K562 (cell line): ENCODE measurements at regions not wholly inside any gene's neighbourhood (a gene's known extent, or its start where the extent isn't known, plus 50 kb on each side); places are given as distances from the start of the nearest gene placed in this dataset.

ENCODE experiments used
- ATAC-seq: fragments of 200-7000 bp; cut with Tn5 transposase; 3 replicates; pipeline ENCODE4 v1.9.1; 2020; ENCODE audit warnings: moderate library complexity
- BruUV-seq: library from RNA; stranded (reverse); fragments of 400-500 nt; replicated peaks from 2 replicates; lab custom pipeline; 2021; lab: Mats Ljungman, UMichigan
- CTCF ChIA-PET: fragments of 300-600 bp; formaldehyde crosslinking; extraction: SDS; loops from one replicate; lab custom pipeline; 2021; ENCODE audit warnings: low intra/inter-chr PET ratio; lab: Yijun Ruan, JAX
- POLR2A ChIA-PET: fragments of 300-600, 350-650 bp; sonication (Branson Sonifier 250); formaldehyde crosslinking; extraction: SDS; loops from one replicate; lab custom pipeline; 2021; ENCODE audit warnings: antibody characterized with exemption, inconsistent platforms; lab: Yijun Ruan, JAX
- DNase-seq, 4 experiments: peaks; one replicate each; pipeline versions ENCODE4 v3.0.0 to v3.0.0-alpha.2; 2011 to 2018; ENCODE audit warnings: low spot score in 3 of 4, mixed read lengths in 3 of 4; ENCODE audit errors: extremely low read depth in 1 of 4
- FAIRE-seq: peaks from 2 replicates; lab custom pipeline; 2011; peaks lifted over from hg19 to GRCh38; lab: Jason Lieb, UNC
- H2AFZ ChIP-seq: 2 replicates; pipeline ENCODE4 v1.6.0; 2011; ENCODE audit warnings: low read depth, low read length, control low read depth, inconsistent platforms
- H3K27ac ChIP-seq: fragments of 200-600 bp; 3 replicates; pipeline ENCODE4 v1.8.0; 2011; ENCODE audit warnings: low read depth, mild to moderate bottlenecking, control low read depth, inconsistent platforms, low read length, moderate library complexity, mixed read lengths; ENCODE audit errors: extremely low read depth
- H3K27me3 ChIP-seq, 2 experiments: fragments of 300-600 bp in 1 of 2; 2 replicates in 1 of 2; 3 replicates in 1 of 2; pipeline versions ENCODE4 v1.6.0 to v1.8.0; 2011; ENCODE audit warnings: inconsistent platforms in 2 of 2, low read length in 2 of 2, mild to moderate bottlenecking in 1 of 2, mixed read lengths in 1 of 2, moderate library complexity in 1 of 2; ENCODE audit not compliant: control insufficient read depth in 2 of 2, insufficient read depth in 2 of 2
- H3K36me3 ChIP-seq: fragments of 300-600 bp; 3 replicates; pipeline ENCODE4 v1.8.0; 2011; ENCODE audit warnings: mild to moderate bottlenecking, low read length, inconsistent platforms; ENCODE audit not compliant: control insufficient read depth, insufficient read depth
- H3K4me1 ChIP-seq, 2 experiments: fragments of 200-600 bp in 1 of 2; replicated peaks in 1 of 2; 2 replicates in 1 of 2; 3 replicates in 1 of 2; pipeline versions ENCODE4 v1.5.1 to v1.8.0; 2011; ENCODE audit warnings: inconsistent platforms in 2 of 2, low read length in 2 of 2, mild to moderate bottlenecking in 1 of 2, mixed read lengths in 1 of 2, moderate library complexity in 1 of 2; ENCODE audit not compliant: control insufficient read depth in 2 of 2, insufficient read depth in 2 of 2
- H3K4me2 ChIP-seq: 2 replicates; pipeline ENCODE4 v1.6.1; 2011; ENCODE audit warnings: low read length, control low read depth, inconsistent platforms, mixed read lengths; ENCODE audit not compliant: insufficient read depth
- H3K4me3 ChIP-seq: fragments of 200-600 bp; sonication (generic), shearing (Covaris generic); 2 replicates; pipeline ENCODE4 v1.5.1; 2016; ENCODE audit warnings: control low read depth, inconsistent platforms
- H3K79me2 ChIP-seq: fragments of 200-600 bp; 3 replicates; pipeline ENCODE4 v1.8.0; 2011; ENCODE audit warnings: low read length, inconsistent platforms; ENCODE audit not compliant: control insufficient read depth, insufficient read depth
- H3K9ac ChIP-seq, 2 experiments: 2 replicates each; pipeline versions ENCODE4 v1.6.0 to v1.6.1; 2011; ENCODE audit warnings: low read depth in 2 of 2, low read length in 2 of 2, control low read depth in 1 of 2, inconsistent platforms in 1 of 2, mild to moderate bottlenecking in 1 of 2, mixed read lengths in 1 of 2; ENCODE audit not compliant: insufficient read depth in 1 of 2
- H3K9me1 ChIP-seq: one replicate; pipeline ENCODE4 v1.6.0; 2011; ENCODE audit warnings: inconsistent platforms, mild to moderate bottlenecking, low read length, moderate library complexity; ENCODE audit not compliant: control insufficient read depth, insufficient read depth
- H3K9me3 ChIP-seq: replicated peaks from 2 replicates; pipeline ENCODE4 v1.5.1; 2011; ENCODE audit warnings: low read depth, low read length, inconsistent platforms; ENCODE audit not compliant: control insufficient read depth, insufficient read depth
- H4K20me1 ChIP-seq: replicated peaks from 2 replicates; pipeline ENCODE4 v1.6.1; 2011; ENCODE audit warnings: low read length, inconsistent platforms, mixed read lengths; ENCODE audit not compliant: control insufficient read depth, insufficient read depth
- BRD4 ChIP-seq: fragments of 200-600 bp; sonication (generic); IDR thresholded peaks from 2 replicates; pipeline ENCODE4 v1.6.1; 2017; ENCODE audit warnings: inconsistent platforms
- MIER1 ChIP-seq: fragments of 450-650 bp; IDR thresholded peaks from 2 replicates; pipeline ENCODE4 v1.6.1; 2016; ENCODE audit warnings: antibody characterized with exemption, mild to moderate bottlenecking, low read depth
- NFYB ChIP-seq: IDR thresholded peaks from 2 replicates; pipeline ENCODE4 v1.6.1; 2011; ENCODE audit warnings: mild to moderate bottlenecking, moderate library complexity; ENCODE audit not compliant: insufficient read length; ENCODE audit errors: extremely low read depth
- NRF1 ChIP-seq, 2 experiments: fragments of 450-650 bp; IDR thresholded peaks in 1 of 2; conservative IDR thresholded peaks in 1 of 2; 2 replicates each; pipeline ENCODE4 v1.6.1; 2014; ENCODE audit warnings: mild to moderate bottlenecking in 2 of 2
- PHF8 ChIP-seq: fragments of 200-600 bp; sonication (generic); IDR thresholded peaks from 2 replicates; pipeline ENCODE4 v1.6.1; 2012; ENCODE audit warnings: mixed run types, mild to moderate bottlenecking, inconsistent platforms, low read length, moderate library complexity, borderline replicate concordance
- ZNF23 ChIP-seq: fragments of 250-450 bp; sonication (Bioruptor Pico); IDR thresholded peaks from 2 replicates; pipeline ENCODE4 v1.4.0; 2020; ENCODE audit warnings: mild to moderate bottlenecking
- ZNF76 ChIP-seq: fragments of 250-450 bp; sonication (Bioruptor Pico); IDR thresholded peaks from 2 replicates; pipeline ENCODE4 v1.4.0; 2020; ENCODE audit warnings: mild to moderate bottlenecking, moderate library complexity, borderline replicate concordance
- WGBS: fragments of 100-300 bp; shearing (Covaris generic); methylation state at CpG from one replicate; pipeline ENCODE4 v1.1.6; 2016; ENCODE audit warnings: low coverage, mixed read lengths; ENCODE audit not compliant: insufficient coverage; ENCODE audit errors: missing lambda C conversion rate; 5-methylcytosine and 5-hydroxymethylcytosine counted together
- in situ Hi-C: fragments of 300-500 bp; cut with MboI; formaldehyde crosslinking; loops from 4 replicates; pipeline ENCODE4 v1.15.0; 2018; ENCODE audit warnings: inconsistent platforms, mixed read lengths
- intact Hi-C: fragments of 100-400 bp; cut with micrococcal nuclease; formaldehyde crosslinking; loops from 2 replicates; pipeline ENCODE4 v1.14.2; 2022
- TF ChIP-seq, protein P1 (sequence below): sonication (generic); formaldehyde crosslinking; IDR thresholded peaks from 2 replicates; pipeline ENCODE4 v1.8.0; 2022; ENCODE audit warnings: mild to moderate bottlenecking, missing genetic modification reagents
- TF ChIP-seq, protein P2 (sequence below): fragments of 250-450 bp; sonication (Bioruptor Pico); IDR thresholded peaks from 2 replicates; pipeline ENCODE4 v1.5.0; 2021
- TF ChIP-seq, protein P3 (sequence below): fragments of 250-450 bp; sonication (Bioruptor Pico); IDR thresholded peaks from 2 replicates; pipeline ENCODE4 v1.8.0; 2022; ENCODE audit warnings: moderate library complexity, mild to moderate bottlenecking, inconsistent platforms
- TF ChIP-seq, protein P4 (sequence below), 3 experiments: IDR thresholded peaks in 2 of 3; conservative IDR thresholded peaks in 1 of 3; 2 replicates each; pipeline ENCODE4 v1.5.1; 2011 to 2012; ENCODE audit warnings: low read length in 3 of 3, mild to moderate bottlenecking in 3 of 3, control low read depth in 2 of 3, improper control_type of control experiment in 1 of 3, inconsistent platforms in 1 of 3, low read depth in 1 of 3, mixed read lengths in 1 of 3, moderate library complexity in 1 of 3; ENCODE audit not compliant: insufficient read depth in 2 of 3
- TF ChIP-seq, protein P5 (sequence below): fragments of 450-650 bp; IDR thresholded peaks from 2 replicates; pipeline ENCODE4 v1.6.1; 2017; ENCODE audit warnings: antibody characterized with exemption, mild to moderate bottlenecking

DNA sequence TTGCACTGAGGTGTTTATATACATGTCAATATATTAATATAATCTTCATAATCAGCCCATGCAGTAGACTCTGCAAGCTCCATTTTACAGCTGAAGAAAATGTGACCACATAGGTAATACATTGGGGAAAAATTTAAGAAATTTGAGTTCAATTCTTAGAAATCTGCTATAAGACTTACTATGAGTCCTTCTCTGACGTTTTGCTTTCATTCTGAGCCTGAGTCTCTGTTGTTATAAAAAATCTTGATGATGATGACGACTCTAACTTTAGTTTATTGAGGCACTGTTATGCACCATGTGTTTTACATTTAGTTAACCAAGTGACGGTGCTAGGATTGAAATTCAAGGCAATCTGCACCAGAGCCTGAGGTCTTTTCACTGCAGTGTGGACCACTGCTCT lies 370.3 kb upstream of the PPP1R2C start (continued):
- no peak for TF ChIP-seq NFYB

DNA sequence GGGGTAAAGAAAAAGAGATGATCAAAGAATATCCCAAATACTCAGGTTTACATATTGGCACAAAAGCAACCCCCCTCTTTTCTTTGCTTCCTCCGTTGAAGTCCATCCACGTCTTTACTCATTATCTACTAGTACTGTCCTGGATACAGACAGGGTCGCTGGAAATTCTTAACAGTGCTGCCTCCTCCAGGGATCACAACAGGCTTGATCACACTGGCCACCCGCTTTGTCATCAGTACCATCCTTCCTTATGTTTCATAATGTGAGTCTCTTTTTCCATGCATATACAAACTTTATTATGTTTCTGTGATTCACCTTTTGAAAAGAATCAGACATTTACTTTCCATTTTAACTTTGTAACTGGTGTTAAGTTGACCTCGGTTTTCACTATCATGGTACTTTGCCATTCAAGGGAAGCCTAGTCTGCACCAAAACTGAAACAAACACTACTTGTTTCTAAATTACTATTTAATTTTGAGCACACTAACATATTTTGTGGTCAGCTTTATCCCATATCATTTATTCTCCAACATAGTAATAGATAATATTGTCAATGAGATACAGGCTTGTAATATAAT lies 387.5 kb upstream of the PPP1R2C start:
- no peak overlapping the region for H3K9ac ChIP-seq
- TF ChIP-seq BRD4 (no peak), ZNF23 (CRISPR knock-in tag) (no peak), ZNF76 (no peak), NRF1 (conservative IDR thresholded peaks at IDR 0.05 in 1 of 2, IDR thresholded peaks at IDR 0.05 in 1 of 2) (no peak), PHF8 (no peak), MIER1 (no peak)
- TF ChIP-seq, protein P1, sequence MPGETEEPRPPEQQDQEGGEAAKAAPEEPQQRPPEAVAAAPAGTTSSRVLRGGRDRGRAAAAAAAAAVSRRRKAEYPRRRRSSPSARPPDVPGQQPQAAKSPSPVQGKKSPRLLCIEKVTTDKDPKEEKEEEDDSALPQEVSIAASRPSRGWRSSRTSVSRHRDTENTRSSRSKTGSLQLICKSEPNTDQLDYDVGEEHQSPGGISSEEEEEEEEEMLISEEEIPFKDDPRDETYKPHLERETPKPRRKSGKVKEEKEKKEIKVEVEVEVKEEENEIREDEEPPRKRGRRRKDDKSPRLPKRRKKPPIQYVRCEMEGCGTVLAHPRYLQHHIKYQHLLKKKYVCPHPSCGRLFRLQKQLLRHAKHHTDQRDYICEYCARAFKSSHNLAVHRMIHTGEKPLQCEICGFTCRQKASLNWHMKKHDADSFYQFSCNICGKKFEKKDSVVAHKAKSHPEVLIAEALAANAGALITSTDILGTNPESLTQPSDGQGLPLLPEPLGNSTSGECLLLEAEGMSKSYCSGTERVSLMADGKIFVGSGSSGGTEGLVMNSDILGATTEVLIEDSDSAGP (CRISPR knock-in tag) = no peak
- TF ChIP-seq, protein P2, sequence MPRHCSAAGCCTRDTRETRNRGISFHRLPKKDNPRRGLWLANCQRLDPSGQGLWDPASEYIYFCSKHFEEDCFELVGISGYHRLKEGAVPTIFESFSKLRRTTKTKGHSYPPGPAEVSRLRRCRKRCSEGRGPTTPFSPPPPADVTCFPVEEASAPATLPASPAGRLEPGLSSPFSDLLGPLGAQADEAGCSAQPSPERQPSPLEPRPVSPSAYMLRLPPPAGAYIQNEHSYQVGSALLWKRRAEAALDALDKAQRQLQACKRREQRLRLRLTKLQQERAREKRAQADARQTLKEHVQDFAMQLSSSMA (CRISPR knock-in tag) = no peak
- TF ChIP-seq, protein P3, sequence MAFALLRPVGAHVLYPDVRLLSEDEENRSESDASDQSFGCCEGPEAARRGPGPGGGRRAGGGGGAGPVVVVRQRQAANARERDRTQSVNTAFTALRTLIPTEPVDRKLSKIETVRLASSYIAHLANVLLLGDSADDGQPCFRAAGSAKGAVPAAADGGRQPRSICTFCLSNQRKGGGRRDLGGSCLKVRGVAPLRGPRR = no peak
- TF ChIP-seq, protein P4, sequence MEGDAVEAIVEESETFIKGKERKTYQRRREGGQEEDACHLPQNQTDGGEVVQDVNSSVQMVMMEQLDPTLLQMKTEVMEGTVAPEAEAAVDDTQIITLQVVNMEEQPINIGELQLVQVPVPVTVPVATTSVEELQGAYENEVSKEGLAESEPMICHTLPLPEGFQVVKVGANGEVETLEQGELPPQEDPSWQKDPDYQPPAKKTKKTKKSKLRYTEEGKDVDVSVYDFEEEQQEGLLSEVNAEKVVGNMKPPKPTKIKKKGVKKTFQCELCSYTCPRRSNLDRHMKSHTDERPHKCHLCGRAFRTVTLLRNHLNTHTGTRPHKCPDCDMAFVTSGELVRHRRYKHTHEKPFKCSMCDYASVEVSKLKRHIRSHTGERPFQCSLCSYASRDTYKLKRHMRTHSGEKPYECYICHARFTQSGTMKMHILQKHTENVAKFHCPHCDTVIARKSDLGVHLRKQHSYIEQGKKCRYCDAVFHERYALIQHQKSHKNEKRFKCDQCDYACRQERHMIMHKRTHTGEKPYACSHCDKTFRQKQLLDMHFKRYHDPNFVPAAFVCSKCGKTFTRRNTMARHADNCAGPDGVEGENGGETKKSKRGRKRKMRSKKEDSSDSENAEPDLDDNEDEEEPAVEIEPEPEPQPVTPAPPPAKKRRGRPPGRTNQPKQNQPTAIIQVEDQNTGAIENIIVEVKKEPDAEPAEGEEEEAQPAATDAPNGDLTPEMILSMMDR (IDR thresholded peaks at IDR 0.05 in 2 of 3, conservative IDR thresholded peaks at IDR 0.05 in 1 of 3; ENCODE audit: insufficient read depth in 2 of 3, low read depth in 1 of 3, low read length in 3 of 3) = no peak
- TF ChIP-seq, protein P5, sequence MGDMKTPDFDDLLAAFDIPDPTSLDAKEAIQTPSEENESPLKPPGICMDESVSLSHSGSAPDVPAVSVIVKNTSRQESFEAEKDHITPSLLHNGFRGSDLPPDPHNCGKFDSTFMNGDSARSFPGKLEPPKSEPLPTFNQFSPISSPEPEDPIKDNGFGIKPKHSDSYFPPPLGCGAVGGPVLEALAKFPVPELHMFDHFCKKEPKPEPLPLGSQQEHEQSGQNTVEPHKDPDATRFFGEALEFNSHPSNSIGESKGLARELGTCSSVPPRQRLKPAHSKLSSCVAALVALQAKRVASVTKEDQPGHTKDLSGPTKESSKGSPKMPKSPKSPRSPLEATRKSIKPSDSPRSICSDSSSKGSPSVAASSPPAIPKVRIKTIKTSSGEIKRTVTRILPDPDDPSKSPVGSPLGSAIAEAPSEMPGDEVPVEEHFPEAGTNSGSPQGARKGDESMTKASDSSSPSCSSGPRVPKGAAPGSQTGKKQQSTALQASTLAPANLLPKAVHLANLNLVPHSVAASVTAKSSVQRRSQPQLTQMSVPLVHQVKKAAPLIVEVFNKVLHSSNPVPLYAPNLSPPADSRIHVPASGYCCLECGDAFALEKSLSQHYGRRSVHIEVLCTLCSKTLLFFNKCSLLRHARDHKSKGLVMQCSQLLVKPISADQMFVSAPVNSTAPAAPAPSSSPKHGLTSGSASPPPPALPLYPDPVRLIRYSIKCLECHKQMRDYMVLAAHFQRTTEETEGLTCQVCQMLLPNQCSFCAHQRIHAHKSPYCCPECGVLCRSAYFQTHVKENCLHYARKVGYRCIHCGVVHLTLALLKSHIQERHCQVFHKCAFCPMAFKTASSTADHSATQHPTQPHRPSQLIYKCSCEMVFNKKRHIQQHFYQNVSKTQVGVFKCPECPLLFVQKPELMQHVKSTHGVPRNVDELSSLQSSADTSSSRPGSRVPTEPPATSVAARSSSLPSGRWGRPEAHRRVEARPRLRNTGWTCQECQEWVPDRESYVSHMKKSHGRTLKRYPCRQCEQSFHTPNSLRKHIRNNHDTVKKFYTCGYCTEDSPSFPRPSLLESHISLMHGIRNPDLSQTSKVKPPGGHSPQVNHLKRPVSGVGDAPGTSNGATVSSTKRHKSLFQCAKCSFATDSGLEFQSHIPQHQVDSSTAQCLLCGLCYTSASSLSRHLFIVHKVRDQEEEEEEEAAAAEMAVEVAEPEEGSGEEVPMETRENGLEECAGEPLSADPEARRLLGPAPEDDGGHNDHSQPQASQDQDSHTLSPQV = no peak

More for the DNA sequence above, 387.5 kb upstream of the PPP1R2C start:
- Histone ChIP-seq H3K36me3 (no peaks in the 10 kb centered on the region), H3K4me1 (no peaks in the 10 kb centered on the region), H3K9me1 (no peaks in the 10 kb centered on the region), H3K79me2 (no peaks in the 10 kb centered on the region), H3K4me3 (no peak overlapping the region), H3K27ac (no peak overlapping the region), H3K27me3 (no peaks in the 10 kb centered on the region), H3K4me2 (no peak overlapping the region), H3K9me3 (no peaks in the 10 kb centered on the region), H2AFZ (no peak overlapping the region), H4K20me1 (no peaks in the 10 kb centered on the region)
- FAIRE-seq (no peak), ATAC-seq (no peak), DNase-seq (no peak)
- ChIA-PET POLR2A (no interaction called here), CTCF (no interaction called here)
- intact Hi-C loops (no loop called here), in situ Hi-C loops (no loop called here)
- BruUV-seq = no TSS peak
- WGBS = 0% methylated on average over 5 of the region's 5 CpGs
